ENCODE measurements at regions not wholly inside any gene's neighbourhood (a gene's known extent, or its start where the extent isn't known, plus 50 kb on each side); places are given as distances from the start of the nearest gene placed in this dataset.

DNA sequence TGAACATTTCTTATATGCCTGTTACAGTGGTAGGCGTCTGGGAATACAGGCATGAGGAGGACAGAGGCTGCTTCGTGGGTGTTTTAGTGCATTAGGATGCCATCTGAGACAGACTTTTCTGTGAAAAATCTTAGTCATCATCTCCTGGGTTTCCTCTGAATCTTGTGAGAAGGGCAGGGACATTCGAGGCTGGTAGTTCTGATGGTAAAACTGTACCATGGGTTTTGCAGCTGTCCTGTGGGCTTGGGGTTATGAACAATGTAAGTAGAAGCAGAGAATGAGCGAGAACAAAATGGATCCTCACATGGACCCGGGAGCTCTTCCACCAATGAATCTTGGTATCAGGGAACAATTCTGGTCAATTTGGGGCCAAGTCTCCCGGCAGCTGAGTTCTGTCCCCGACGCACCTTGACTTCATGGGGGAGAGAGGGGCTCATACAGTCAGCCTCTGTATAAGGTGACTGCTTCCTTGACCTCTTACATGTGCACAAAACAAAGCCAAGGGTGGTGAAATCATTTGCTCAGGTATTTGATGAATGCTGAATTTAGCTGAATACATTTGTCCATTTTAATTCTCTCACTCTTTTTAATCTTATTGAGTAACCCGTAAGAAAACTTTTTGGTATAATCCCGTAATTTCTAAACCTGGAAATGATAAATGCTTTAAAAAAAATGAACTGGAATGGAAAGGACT lies 63.6 kb upstream of the ERRFI1 start:
- WGBS, 2 donors, result 82 to 88% methylated on average over 10 of the region's 10 CpGs
- no peak for FAIRE-seq

DNA sequence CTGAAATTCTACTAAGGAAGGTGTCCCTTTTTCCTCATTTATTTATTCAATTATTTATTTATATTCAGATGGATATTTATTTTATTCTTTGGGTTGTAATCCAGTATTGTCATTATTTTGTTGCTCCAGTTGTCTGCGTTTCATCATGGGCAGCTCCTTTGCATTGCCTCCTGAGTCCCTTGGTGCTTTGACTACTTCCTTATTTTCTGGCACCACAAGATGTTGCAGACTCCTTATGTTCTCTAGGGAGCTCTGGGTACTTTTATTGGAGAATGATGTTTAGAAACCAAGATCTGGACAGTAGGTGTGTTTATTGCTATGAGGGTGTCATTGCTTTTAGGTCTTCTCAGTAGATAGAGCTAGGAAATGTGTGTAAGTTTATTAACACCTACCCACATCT lies 59.9 kb upstream of the ERRFI1 start:
- intact Hi-C loops (cut with DNase I), result no loop called here
- WGBS, 2 donors, result 92 to 97% methylated on average over 1 of the region's 1 CpG
- ATAC-seq (no peak), DNase-seq (no peak), FAIRE-seq (no peak)
- Histone ChIP-seq H3K36me3 (no peaks in the 10 kb centered on the region), H3K4me1 (peaks cover 5 to 16% (median 13%) of the 10 kb centered on the region in 3 donors), H3K27ac (no peak overlapping the region), H3K27me3 (no peaks in the 10 kb centered on the region), H3K4me3 (no peak overlapping the region), H3K9me3 (no peaks in the 10 kb centered on the region)
- TF ChIP-seq, protein P1, sequence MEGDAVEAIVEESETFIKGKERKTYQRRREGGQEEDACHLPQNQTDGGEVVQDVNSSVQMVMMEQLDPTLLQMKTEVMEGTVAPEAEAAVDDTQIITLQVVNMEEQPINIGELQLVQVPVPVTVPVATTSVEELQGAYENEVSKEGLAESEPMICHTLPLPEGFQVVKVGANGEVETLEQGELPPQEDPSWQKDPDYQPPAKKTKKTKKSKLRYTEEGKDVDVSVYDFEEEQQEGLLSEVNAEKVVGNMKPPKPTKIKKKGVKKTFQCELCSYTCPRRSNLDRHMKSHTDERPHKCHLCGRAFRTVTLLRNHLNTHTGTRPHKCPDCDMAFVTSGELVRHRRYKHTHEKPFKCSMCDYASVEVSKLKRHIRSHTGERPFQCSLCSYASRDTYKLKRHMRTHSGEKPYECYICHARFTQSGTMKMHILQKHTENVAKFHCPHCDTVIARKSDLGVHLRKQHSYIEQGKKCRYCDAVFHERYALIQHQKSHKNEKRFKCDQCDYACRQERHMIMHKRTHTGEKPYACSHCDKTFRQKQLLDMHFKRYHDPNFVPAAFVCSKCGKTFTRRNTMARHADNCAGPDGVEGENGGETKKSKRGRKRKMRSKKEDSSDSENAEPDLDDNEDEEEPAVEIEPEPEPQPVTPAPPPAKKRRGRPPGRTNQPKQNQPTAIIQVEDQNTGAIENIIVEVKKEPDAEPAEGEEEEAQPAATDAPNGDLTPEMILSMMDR (IDR thresholded peaks at IDR 0.05), result no peak

More for the DNA sequence above, 63.6 kb upstream of the ERRFI1 start:
- no peak for ATAC-seq
- intact Hi-C loops (cut with DNase I), result no loop called here
- Histone ChIP-seq H3K27ac (no peak overlapping the region), H3K4me1 (peaks cover 0 to under 1% (median 0%) of the 10 kb centered on the region in 3 donors), H3K9me3 (no peaks in the 10 kb centered on the region), H3K4me3 (no peak overlapping the region), H3K27me3 (no peaks in the 10 kb centered on the region), H3K36me3 (no peaks in the 10 kb centered on the region)
- TF ChIP-seq, protein P1 (IDR thresholded peaks at IDR 0.05), result no peak
- no peak for DNase-seq

DNA sequence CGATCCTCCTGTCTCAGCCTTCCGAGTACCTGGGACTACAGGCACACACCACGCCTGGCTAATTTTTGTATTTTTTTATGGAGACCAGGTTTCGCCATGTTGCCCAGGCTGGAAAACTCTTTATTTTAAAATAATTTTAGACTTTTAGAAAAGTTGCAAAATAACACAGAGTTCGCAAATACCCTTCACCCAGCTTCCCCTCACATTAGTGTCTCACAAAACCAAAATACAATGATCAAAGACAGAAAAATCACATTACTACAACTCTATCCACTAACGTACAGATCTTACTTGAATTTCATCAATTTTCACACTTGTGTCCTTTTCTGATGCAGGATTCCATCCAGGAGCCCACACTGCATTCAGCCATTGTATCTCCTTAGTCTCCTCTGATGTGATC lies 58.8 kb upstream of the ERRFI1 start:
- WGBS, 2 donors, result 93 to 94% methylated on average over 6 of the region's 6 CpGs
- Histone ChIP-seq H3K4me3 (no peak overlapping the region), H3K36me3 (no peaks in the 10 kb centered on the region), H3K27ac (no peak overlapping the region), H3K9me3 (no peaks in the 10 kb centered on the region), H3K4me1 (peaks cover 5 to 16% (median 13%) of the 10 kb centered on the region in 3 donors), H3K27me3 (no peaks in the 10 kb centered on the region)
- intact Hi-C loops (cut with DNase I), result no loop called here
- DNase-seq (no peak), ATAC-seq (no peak), FAIRE-seq (no peak)
- TF ChIP-seq, protein P1 (IDR thresholded peaks at IDR 0.05), result no peak

DNA sequence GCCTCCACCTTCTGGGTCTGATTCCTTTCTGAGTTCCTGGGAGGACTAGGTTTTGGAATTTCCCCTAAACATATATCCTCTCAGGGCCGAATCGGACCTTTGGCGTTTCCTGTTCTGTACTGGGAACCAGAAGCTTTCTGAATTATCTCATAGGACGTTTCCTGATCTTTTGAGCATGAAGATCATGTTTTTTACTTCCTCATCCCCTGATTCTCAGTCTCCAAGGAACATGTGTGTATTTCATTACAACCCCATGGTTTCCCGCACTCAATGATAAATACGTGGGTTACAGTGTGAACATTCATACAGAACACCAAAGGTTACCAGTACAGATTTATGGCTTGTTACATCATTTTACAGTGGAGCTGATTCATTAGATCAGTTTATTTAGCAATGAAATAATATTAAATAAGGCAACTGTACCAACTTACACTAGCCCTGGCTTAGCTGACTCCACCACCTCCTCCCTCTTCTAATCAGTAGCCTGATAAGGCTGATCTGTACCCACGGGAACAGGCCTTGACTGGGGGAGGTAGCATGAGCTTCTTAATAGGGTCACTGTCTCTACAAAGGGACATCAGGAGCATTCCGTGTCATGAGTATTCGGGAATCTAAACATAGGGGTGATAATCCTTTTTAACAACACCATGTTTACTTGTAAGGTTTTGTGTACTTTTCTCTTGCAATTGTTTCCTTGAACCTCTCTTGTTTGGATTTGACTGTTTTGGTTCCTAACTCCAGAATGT lies 57.8 kb upstream of the ERRFI1 start:
- H3K9me3 ChIP-seq, result no peaks in the 10 kb centered on the region
- intact Hi-C loops (cut with DNase I), result no loop called here
- no peak for DNase-seq
- WGBS, 2 donors, result 39 to 40% methylated on average over 9 of the region's 9 CpGs
- TF ChIP-seq, protein P1 (IDR thresholded peaks at IDR 0.05), result no peak
- H3K4me3 ChIP-seq, result no peak overlapping the region
- peak overlapping the region in 3 of 4 donors; percentile 20 to 65 (median 48) for H3K27ac ChIP-seq
- H3K36me3 ChIP-seq, result no peaks in the 10 kb centered on the region
- H3K4me1 ChIP-seq, result peaks cover 5 to 16% (median 13%) of the 10 kb centered on the region in 3 donors
- H3K27me3 ChIP-seq, result no peaks in the 10 kb centered on the region
- FAIRE-seq, result no peak
- ATAC-seq, result peak in 3 of 4 donors; percentile 76 to 88 (median 83)

DNA sequence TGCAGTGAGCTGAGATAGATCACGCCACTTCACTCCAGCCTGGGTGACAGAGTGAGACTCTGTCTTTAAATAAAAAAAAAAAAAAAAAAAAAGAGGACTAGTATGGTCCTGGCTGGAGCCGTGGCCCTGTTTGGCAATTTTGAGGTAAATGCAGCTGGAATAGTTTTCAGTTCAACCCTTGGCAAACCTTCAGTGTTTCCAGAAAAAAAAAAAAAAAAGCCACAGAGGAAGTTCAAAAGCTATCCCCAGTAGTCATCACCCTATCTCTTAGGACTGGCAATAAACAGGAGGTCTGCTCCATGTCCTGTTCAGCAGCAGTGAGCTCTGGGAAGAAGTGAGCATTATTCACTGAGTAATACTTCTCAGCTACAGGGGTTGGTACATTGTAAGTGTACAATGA lies 56.8 kb upstream of the ERRFI1 start:
- no peaks in the 10 kb centered on the region for H3K27me3 ChIP-seq
- no peaks in the 10 kb centered on the region for H3K9me3 ChIP-seq
- H3K4me1 ChIP-seq, result peaks cover 13 to 19% (median 18%) of the 10 kb centered on the region in 3 donors
- DNase-seq, result no peak
- intact Hi-C loops (cut with DNase I), result no loop called here
- TF ChIP-seq, protein P1 (IDR thresholded peaks at IDR 0.05), result no peak
- no peak overlapping the region for H3K4me3 ChIP-seq
- 58 to 71% methylated on average over 2 of the region's 2 CpGs for WGBS, 2 donors
- ATAC-seq, result peak in 3 of 4 donors; percentile 22 to 53 (median 30)
- no peaks in the 10 kb centered on the region for H3K36me3 ChIP-seq
- FAIRE-seq, result no peak
- H3K27ac ChIP-seq, result peak overlapping the region in 2 of 4 donors; percentile 48 to 65

Data from pancreas (tissue), 10 donors.